ENCODE measurements at regions not wholly inside any gene's neighbourhood (a gene's known extent, or its start where the extent isn't known, plus 50 kb on each side); places are given as distances from the start of the nearest gene placed in this dataset.

- Histone ChIP-seq H3K4me3 (ENCODE audit: low read depth in 2 of 2, low read length in 1 of 2) (no peak overlapping the region), H2AFZ (ENCODE audit: low read depth) (no peak overlapping the region), H3K9ac (no peak overlapping the region), H3F3A (replicated peaks; ENCODE audit: insufficient read depth) (no peaks in the 10 kb centered on the region), H3K36me3 (replicated peaks in 1 of 2; ENCODE audit: control insufficient read depth in 1 of 2, insufficient read depth in 2 of 2, low read length in 1 of 2) (no peaks in the 10 kb centered on the region), H3K27me3 (ENCODE audit: insufficient read depth) (no peaks in the 10 kb centered on the region), H3K79me2 (ENCODE audit: insufficient read depth) (no peaks in the 10 kb centered on the region), H4K20me1 (ENCODE audit: insufficient read depth) (no peaks in the 10 kb centered on the region), H3K9me2 (no peaks in the 10 kb centered on the region), H3K4me1 (ENCODE audit: control insufficient read depth in 1 of 2, insufficient read depth in 2 of 2, low read depth in 1 of 2, low read length in 1 of 2) (no peaks in the 10 kb centered on the region), H3K27ac (ENCODE audit: low read depth in 2 of 2, low read length in 1 of 2) (no peak overlapping the region), H3K9me3 (no peaks in the 10 kb centered on the region; the same call in 1 of the 2 replicates), H3K4me2 (no peak overlapping the region)
- WGBS (ENCODE audit: low lambda C conversion rate), result 88% methylated on average over 3 of the region's 3 CpGs
- CTCF ChIA-PET, result interaction anchor here (0.6 kb wide), 1 partner anchor 345 kb away, joined by 3 read pairs; no protein-coding TSS in a partner anchor
- TF ChIP-seq EP300 (IDR thresholded peaks at IDR 0.05; ENCODE audit: borderline replicate concordance in 1 of 2, low read depth in 1 of 2, low read length in 1 of 2) (no peak), TAF1 (IDR thresholded peaks at IDR 0.05; ENCODE audit: borderline replicate concordance, low read depth, low read length) (no peak), MEF2A (IDR thresholded peaks at IDR 0.05; ENCODE audit: borderline replicate concordance, low read depth) (no peak), RCOR1 (IDR thresholded peaks at IDR 0.05; ENCODE audit: low read length) (no peak), RFX5 (IDR thresholded peaks at IDR 0.05; ENCODE audit: low read length) (no peak), POLR2AphosphoS5 (IDR thresholded peaks at IDR 0.05; ENCODE audit: low read depth, low read length) (no peak), FOXJ3 (CRISPR knock-in tag; IDR thresholded peaks at IDR 0.05) (no peak), RAD21 (IDR thresholded peaks at IDR 0.05; ENCODE audit: low read length) (no peak), GABPA (IDR thresholded peaks at IDR 0.05; ENCODE audit: low read depth) (no peak)
- TF ChIP-seq, protein P1, sequence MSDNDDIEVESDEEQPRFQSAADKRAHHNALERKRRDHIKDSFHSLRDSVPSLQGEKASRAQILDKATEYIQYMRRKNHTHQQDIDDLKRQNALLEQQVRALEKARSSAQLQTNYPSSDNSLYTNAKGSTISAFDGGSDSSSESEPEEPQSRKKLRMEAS (IDR thresholded peaks at IDR 0.05; ENCODE audit: low read depth), result no peak
- TF ChIP-seq, protein P2, sequence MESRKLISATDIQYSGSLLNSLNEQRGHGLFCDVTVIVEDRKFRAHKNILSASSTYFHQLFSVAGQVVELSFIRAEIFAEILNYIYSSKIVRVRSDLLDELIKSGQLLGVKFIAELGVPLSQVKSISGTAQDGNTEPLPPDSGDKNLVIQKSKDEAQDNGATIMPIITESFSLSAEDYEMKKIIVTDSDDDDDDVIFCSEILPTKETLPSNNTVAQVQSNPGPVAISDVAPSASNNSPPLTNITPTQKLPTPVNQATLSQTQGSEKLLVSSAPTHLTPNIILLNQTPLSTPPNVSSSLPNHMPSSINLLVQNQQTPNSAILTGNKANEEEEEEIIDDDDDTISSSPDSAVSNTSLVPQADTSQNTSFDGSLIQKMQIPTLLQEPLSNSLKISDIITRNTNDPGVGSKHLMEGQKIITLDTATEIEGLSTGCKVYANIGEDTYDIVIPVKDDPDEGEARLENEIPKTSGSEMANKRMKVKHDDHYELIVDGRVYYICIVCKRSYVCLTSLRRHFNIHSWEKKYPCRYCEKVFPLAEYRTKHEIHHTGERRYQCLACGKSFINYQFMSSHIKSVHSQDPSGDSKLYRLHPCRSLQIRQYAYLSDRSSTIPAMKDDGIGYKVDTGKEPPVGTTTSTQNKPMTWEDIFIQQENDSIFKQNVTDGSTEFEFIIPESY (IDR thresholded peaks at IDR 0.05; ENCODE audit: borderline replicate concordance, low read depth), result no peak
- POLR2A ChIA-PET, result no interaction called here
- DNase-seq, result no peak
Observed at GRCh38 chr4:157025898-157026297, 50.1 kb upstream of the GLRB start.

Data from SK-N-SH (cell line).